Right lobe of liver (tissue), 6 donors: ENCODE measurements at regions not wholly inside any gene's neighbourhood (a gene's known extent, or its start where the extent isn't known, plus 50 kb on each side); places are given as distances from the start of the nearest gene placed in this dataset.

Experiments used
- ATAC-seq, 4 donors: fragments of 200-7000 bp; cut with Tn5 transposase; one replicate each; pipeline ENCODE4 v1.9.1; 2020; ENCODE audit warnings: mild to moderate bottlenecking in 4 of 4, moderate library complexity in 4 of 4
- DNase-seq, 3 donors: peaks; one replicate each; pipeline ENCODE4 v3.0.0-alpha.2; 2020
- H3K27ac ChIP-seq, 3 donors: fragments of 200-600 bp; one replicate each; pipeline ENCODE4 v1.8.0; 2022
- H3K27me3 ChIP-seq, 2 donors: fragments of 200-600 bp; one replicate each; pipeline ENCODE4 v1.8.0; 2022
- H3K36me3 ChIP-seq, 4 donors: fragments of 200-600 bp; sonication (generic) in 1 of 4; one replicate each; pipeline versions ENCODE4 v1.5.1 to v1.8.0; 2017 to 2022; ENCODE audit warnings: control low read depth in 1 of 4
- H3K4me1 ChIP-seq, 4 donors: fragments of 200-600 bp; sonication (generic) in 1 of 4; one replicate each; pipeline versions ENCODE4 v1.5.1 to v1.8.0; 2017 to 2022; ENCODE audit warnings: control low read depth in 1 of 4
- H3K4me3 ChIP-seq, 3 donors: fragments of 200-600 bp; one replicate each; pipeline ENCODE4 v1.8.0; 2022
- H3K9me3 ChIP-seq, 4 donors: fragments of 200-600 bp; sonication (generic) in 1 of 4; one replicate each; pipeline versions ENCODE4 v1.5.1 to v1.8.0; 2017 to 2022; ENCODE audit warnings: control low read depth in 1 of 4
- POLR2A ChIP-seq: fragments of 450-650 bp; IDR thresholded peaks from one replicate; pipeline ENCODE4 v1.6.1; 2017; ENCODE audit warnings: antibody characterized with exemption, mild to moderate bottlenecking
- WGBS: methylation state at CpG from one replicate; pipeline ENCODE4 v1.1.6; 2018; ENCODE audit warnings: low coverage, low lambda C conversion rate; ENCODE audit not compliant: insufficient coverage; ENCODE audit errors: missing lambda C conversion rate; 5-methylcytosine and 5-hydroxymethylcytosine counted together
- intact Hi-C, 2 donors: fragments of 100-400 bp; cut with DNase I; formaldehyde crosslinking; loops; one replicate each; pipeline versions ENCODE4 v1.11.2 to v1.14.1; 2022
- TF ChIP-seq, protein P1 (sequence below), 4 donors: fragments of 200-600 bp in 3 of 4; fragments of 450-650 bp in 1 of 4; IDR thresholded peaks; one replicate each; pipeline versions ENCODE4 v1.5.1 to v1.8.0; 2016 to 2022; ENCODE audit warnings: antibody characterized with exemption in 4 of 4, mild to moderate bottlenecking in 2 of 4
- donor health status: DM: no; HTN: yes; CAD: no.
- donor health status: DM: no; HTN: no; CAD: no.
- donor health status: DM: no; HTN: no; CAD: no.
- donor health status: DM: no; HTN: yes; CAD: no.
- donor health status: DM: no; HTN: yes; CAD: no.

DNA sequence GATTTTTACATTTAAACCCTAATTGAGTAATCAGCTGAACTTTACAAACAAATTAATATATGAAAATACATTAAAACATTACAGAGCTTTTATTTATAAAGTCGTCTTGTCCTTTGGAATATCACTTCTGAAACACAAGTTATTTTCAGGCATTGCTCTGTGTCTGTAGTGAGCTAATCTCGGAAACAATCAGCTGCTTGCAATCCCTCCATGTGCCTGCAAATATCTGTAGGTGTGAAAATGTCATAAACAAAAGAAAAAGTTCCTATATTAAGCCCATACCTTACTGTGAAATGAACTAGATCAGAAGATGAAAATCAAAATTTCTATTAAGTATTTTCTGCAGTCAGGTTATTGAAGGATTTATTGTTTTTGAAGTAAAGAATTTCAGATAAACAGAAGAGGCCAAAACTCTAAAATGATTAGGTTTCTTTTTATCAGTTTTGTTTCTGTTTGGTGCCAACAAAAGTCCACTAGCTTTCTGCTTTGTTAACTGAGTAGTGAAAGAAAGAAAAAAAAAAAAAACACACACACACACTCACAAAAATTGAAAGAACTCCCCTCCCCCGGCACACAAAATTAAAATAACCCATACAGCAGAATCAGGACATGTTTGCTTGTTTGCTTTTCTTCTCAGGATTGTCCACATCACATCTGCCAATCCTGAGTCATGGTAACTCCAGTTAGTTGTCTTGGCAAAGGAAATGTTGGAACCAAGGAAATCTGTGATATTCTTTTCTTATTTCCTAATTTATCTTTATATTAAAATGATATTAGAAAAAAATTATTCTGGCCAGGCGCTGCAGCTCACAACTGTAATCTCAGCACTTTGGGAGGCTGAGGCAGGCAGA is 627.0 kb upstream of the SLC39A10 start:
- no peaks in the 10 kb centered on the region for H3K27me3 ChIP-seq
- ATAC-seq (peak in 1 of 4 donors; percentile 28), DNase-seq (no peak)
- H3K9me3 ChIP-seq, result no peaks in the 10 kb centered on the region
- WGBS, result 43% methylated on average over 4 of the region's 4 CpGs
- intact Hi-C loops, result no loop called here
- no peaks in the 10 kb centered on the region for H3K4me1 ChIP-seq
- no peak overlapping the region for H3K4me3 ChIP-seq
- H3K36me3 ChIP-seq, result no peaks in the 10 kb centered on the region
- no peak for TF ChIP-seq POLR2A
- TF ChIP-seq, protein P1, sequence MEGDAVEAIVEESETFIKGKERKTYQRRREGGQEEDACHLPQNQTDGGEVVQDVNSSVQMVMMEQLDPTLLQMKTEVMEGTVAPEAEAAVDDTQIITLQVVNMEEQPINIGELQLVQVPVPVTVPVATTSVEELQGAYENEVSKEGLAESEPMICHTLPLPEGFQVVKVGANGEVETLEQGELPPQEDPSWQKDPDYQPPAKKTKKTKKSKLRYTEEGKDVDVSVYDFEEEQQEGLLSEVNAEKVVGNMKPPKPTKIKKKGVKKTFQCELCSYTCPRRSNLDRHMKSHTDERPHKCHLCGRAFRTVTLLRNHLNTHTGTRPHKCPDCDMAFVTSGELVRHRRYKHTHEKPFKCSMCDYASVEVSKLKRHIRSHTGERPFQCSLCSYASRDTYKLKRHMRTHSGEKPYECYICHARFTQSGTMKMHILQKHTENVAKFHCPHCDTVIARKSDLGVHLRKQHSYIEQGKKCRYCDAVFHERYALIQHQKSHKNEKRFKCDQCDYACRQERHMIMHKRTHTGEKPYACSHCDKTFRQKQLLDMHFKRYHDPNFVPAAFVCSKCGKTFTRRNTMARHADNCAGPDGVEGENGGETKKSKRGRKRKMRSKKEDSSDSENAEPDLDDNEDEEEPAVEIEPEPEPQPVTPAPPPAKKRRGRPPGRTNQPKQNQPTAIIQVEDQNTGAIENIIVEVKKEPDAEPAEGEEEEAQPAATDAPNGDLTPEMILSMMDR (IDR thresholded peaks at IDR 0.05), result no peak
- no peak overlapping the region for H3K27ac ChIP-seq

DNA sequence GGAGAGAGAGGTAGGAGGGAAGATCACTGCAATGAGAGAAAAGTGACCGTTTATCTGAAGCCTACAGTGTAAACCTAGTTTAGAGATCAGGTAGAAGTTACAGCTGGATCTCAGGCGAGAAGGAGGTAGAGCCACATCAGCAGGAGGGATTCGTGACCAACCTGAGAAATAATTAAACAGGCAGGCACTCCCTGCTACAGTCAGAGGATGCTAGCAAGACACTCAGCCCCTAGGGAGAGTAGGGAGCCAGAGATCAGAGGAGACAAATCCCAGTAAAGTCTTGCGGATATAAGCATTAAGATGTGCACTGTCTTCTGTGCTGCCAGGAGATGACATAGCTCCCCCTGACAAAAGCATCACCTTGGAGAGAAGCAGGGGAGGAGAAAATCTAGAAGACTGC is 629.1 kb upstream of the SLC39A10 start:
- no peaks in the 10 kb centered on the region for H3K9me3 ChIP-seq
- DNase-seq (no peak), ATAC-seq (no peak)
- 45% methylated on average over 4 of the region's 4 CpGs for WGBS
- TF ChIP-seq, protein P1 (IDR thresholded peaks at IDR 0.05), result no peak
- TF ChIP-seq POLR2A, result no peak
- intact Hi-C loops, result no loop called here
- H3K4me1 ChIP-seq, result no peaks in the 10 kb centered on the region
- H3K4me3 ChIP-seq, result no peak overlapping the region
- H3K27ac ChIP-seq, result no peak overlapping the region
- no peaks in the 10 kb centered on the region for H3K27me3 ChIP-seq
- no peaks in the 10 kb centered on the region for H3K36me3 ChIP-seq

DNA sequence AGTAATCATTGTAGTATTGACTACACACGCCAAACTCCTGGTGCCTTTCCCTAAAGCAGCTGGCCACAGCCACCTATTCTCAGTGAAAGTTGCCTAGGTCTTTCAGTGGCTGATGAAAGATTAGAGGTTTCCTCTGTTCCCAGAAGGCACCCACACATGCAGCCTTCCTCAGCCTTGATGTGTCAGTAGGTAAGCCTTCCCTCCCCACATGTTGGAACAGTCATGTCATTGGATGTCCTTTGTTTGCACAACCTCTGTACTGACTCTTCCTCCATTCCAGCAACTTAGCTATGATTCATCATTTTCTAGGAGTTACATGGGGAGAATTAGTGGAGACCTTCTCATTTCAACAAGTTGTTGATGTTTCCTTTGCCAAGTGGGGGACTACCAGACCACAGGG is 630.8 kb upstream of the SLC39A10 start:
- intact Hi-C loops, result no loop called here
- no peak overlapping the region for H3K4me3 ChIP-seq
- no peaks in the 10 kb centered on the region for H3K36me3 ChIP-seq
- H3K27ac ChIP-seq, result no peak overlapping the region
- WGBS, result 80% methylated on average over 1 of the region's 1 CpG
- H3K9me3 ChIP-seq, result no peaks in the 10 kb centered on the region
- TF ChIP-seq, protein P1 (IDR thresholded peaks at IDR 0.05), result no peak
- TF ChIP-seq POLR2A, result no peak
- H3K4me1 ChIP-seq, result no peaks in the 10 kb centered on the region
- no peaks in the 10 kb centered on the region for H3K27me3 ChIP-seq
- DNase-seq, result no peak
- ATAC-seq, result no peak

DNA sequence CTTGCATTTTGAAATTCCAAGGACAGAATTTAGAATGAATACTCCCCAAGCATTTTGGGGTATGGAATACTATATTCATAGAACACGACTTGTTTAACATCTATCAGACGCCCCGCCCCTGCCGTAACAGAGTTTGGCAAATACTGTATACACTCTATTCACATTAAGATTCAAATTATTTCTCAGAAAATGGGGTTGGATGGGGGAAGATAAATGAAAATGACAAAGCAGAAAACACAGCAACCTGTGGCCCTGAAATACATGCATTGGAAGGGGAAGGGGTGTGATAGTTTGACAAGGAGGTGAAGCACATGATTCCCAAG is 634.6 kb upstream of the SLC39A10 start:
- Histone ChIP-seq H3K36me3 (no peaks in the 10 kb centered on the region), H3K4me1 (no peaks in the 10 kb centered on the region), H3K27me3 (no peaks in the 10 kb centered on the region), H3K27ac (no peak overlapping the region), H3K9me3 (no peaks in the 10 kb centered on the region), H3K4me3 (no peak overlapping the region)
- DNase-seq (no peak), ATAC-seq (no peak)
- intact Hi-C loops, result no loop called here
- 73% methylated on average over 4 of the region's 4 CpGs for whole genome bisulfite sequencing
- TF ChIP-seq, protein P1 (IDR thresholded peaks at IDR 0.05), result no peak
- TF ChIP-seq POLR2A, result no peak
